COLO668 (cell line): ENCODE measurements at regions not wholly inside any gene's neighbourhood (a gene's known extent, or its start where the extent isn't known, plus 50 kb on each side); places are given as distances from the start of the nearest gene placed in this dataset.
"Not testable (repeated sequence)": the region's sequence is repeated elsewhere in the genome, so short reads cannot be mapped to it uniquely, and the experiment has no call there.

Experiments
- DNase-seq: peaks from one replicate; lab custom pipeline; 2025; ENCODE audit not compliant: unreplicated experiment; lab: John Stamatoyannopoulos, UW

DNA sequence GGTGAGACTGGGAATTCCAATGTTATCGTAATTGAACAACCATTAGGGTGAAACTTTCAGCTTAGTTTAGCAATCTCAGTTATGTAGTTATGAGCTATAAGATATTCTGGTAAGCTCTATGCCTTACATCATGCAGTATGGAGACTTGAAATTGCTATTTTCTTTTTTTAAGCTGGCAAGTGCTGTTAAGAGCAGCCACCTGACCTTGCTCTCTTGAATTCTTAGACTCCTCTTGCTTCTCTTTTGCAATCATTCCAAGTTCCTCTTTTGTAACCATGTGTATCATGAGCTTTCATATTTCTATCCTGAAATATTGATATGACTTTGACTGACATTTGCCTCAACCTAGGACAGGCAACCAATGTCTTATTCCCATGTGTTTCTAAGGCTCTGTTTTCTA lies 446.3 kb upstream of the SLC35B3 start:
- DNase-seq, result no peak

DNA sequence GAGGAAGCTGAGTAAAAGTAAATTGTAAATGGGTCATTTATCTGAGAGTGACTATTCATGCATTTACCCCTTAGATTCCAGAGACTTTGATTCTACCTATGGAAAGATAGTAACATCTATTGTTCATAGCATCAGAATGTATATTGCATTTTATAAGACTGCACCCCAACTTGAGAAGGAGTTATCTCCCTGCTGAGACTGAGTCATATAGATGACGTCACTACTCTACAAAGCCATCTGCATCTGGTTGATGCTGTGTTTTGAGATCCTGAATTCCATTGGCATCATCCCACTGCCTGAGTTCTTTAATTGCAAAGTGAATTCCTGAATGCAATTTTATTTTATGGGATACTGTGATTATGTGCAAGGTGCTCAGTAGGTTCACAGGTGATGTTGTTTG lies 444.0 kb upstream of the SLC35B3 start:
- no peak for DNase-seq

DNA sequence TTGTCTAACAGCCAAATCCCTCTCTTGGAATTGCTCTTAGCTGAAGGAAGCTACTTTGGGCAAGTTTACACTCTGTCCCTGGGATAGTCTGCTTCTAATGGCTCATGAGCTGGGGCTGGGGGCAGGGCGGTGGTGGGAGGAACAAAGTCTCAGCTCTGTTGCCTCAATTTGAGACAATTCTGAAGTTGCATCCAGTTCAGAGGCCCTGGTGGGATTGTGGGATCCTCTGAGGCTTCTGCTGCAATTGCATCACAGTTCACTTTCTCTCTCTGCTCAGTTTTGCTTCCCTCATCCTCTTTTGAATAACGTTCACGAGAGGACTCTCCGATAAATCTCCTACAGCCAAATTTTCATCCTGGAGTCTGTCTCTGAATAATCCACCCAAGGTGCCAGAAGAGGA lies 440.6 kb upstream of the SLC35B3 start:
- DNase-seq, result no peak

DNA sequence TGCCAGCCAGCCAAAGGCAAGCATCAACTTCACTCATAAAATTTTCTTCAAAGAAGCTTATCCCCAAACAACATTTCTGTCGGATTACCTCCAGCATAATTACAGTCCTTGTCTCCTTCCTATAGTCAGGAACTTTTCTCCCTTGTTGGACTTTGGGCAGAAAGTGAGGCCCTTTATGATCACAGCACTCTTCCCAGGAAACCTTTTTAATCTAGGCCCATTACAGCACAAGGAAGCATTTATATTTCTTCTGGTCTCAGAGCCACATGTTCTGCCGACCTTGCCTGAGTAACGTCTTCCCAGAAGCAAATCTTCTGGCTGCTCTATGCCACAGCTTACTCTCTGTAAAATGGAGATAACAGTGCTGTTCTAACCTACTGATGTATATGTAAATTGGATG lies 437.2 kb upstream of the SLC35B3 start:
- DNase-seq, result no peak

DNA sequence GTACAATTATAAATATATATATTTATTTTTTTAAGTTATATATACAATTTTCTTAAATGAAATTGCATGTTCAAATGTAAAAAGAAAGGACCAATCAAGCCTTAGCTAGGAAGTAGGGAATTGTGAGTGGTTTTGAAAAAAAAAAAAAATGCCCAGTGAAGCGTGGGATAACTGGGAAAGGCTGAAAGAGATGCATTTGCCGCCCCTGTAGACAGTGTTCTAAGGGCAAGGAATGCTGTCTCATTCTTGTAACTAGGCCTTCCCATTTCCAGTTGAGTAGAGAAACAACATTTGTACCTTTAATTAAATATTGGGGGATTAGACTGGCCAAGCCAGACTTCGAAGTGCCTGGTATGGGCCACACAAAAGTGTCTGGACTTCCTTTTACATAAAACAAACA lies 430.1 kb upstream of the SLC35B3 start:
- no peak for DNase-seq

DNA sequence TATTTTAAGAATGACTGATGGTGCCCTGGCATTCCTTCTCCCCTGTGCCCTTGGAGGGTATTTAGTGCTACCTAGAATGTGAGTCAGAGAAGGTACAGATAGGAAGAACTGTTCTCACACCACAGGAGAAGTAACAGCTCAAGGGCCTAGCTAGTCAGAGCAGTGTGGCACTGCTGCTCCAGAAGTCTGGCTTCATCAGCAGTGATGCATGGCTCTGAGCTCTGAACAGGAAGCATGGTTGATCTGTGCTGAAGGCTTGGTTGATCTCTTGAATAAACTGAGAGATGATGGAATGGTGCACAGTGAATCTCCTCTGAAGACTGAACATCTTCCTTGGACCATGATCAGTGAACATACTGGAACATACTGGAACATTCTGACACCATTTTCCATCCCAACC lies 425.3 kb upstream of the SLC35B3 start:
- no peak for DNase-seq

DNA sequence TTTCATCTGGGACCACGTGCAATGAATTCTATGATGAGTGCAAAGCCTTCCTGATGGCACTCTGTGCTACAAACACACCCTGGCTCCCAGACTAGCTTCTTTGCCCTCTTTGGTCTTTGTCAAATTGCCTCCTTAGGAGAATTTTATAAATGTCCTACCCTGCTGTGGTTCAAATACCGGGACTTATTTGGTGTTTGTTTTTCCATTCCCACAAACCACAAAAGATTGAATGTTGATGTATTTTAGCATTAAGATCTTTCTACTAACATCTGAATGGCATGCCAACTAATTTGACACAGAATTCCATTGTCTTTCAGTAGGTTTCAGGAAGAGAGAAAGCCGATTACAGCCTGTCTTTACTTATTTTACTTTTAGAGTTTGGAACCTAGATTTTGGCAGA lies 424.2 kb upstream of the SLC35B3 start:
- no peak for DNase-seq

DNA sequence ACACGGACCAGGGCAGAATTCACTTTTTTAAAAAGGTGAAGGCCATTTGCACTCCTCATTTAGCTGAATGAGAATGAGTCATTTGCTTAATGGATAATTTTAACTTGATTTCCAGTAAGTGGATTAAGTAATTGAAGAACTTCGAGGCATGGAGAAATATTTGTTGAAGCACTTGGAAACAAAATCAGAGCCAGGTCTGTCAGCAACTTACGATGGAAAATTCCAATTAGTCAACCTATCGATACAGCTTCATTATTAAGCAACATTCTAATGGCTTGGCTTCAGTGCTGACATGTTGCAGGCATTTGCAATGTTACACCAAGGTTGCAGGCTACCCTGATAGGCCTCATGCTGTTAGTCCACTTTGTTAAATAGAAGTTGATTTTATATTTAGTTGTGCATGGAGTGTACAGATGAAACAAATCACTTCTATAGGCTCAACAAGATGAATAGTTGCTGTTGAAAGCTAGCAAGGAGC lies 423.5 kb upstream of the SLC35B3 start:
- no peak for DNase-seq

DNA sequence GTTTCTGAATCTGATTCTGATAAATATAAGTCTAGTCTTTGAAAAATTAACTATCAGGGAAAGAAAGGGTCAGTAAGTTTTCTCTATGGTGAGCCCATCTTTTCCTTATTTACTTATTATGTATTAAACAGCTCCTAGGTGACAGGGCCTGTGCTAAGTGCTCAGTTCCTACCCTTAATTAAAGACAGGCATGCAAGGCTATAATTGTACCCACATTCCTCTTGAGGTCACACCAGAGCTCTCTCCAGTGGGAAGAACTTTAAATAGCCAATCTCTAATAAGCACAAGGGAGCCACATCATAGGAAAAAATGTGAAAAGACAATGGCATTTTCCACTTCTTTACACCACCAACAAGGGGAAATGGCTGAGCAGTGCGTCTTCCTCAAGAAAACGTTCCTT lies 421.8 kb upstream of the SLC35B3 start:
- no peak for DNase-seq

DNA sequence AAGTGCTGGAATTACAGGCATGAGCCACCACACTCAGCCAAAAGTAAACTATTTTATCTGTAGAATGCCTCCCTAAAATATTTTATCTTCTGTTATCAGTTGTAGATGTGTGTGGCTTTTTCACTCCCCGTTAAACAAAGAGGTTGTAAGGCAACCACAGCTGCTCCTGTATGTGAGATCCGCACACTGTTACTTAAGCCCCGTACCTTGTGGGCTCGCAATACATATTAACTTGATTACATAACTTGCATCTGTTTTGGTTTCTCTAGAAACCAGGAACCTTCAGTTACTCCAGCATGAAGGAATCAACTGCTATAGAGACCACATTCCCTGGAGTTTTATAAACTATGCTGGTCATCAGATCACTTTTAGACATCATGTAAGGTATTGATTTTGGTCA lies 420.1 kb upstream of the SLC35B3 start:
- no peak for DNase-seq

DNA sequence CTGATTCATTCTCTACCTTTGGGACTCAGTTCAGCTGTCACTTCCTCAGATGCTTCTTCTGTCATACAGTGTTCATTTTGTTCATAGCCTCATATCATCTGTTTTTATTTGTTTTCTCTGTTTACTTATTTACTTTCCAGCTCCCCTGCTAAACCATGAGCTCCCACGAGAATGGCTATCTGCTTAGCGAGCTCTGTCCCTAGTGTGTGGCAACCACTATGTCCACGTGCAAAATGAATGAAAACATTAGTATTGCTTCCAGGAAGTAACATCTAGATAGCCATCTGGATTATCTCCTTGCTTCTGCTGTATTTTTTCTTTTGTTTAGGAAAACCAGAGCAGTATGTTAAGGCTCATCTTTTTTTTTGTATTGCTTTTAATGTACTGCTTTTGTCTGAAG lies 417.0 kb upstream of the SLC35B3 start:
- DNase-seq, result no peak

DNA sequence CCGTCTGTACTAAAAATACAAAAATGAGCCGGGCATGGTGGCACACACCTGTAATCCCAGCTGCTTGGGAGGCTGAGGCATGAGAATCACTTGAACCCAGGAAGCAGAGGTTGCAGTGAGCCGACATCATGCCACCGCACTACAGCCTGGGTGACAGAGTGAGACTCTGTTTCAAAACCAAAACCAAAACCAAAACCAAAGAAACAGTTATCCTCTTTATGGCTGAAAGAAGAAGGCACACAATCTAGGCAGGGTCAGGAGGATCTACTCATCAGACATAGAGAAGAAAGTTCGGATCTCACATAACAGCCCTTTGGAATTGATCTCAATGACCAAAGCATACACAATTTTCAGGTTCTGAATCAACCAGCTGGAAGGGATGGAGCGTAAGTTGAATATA lies 411.3 kb upstream of the SLC35B3 start:
- not testable (repeated sequence) for DNase-seq

DNA sequence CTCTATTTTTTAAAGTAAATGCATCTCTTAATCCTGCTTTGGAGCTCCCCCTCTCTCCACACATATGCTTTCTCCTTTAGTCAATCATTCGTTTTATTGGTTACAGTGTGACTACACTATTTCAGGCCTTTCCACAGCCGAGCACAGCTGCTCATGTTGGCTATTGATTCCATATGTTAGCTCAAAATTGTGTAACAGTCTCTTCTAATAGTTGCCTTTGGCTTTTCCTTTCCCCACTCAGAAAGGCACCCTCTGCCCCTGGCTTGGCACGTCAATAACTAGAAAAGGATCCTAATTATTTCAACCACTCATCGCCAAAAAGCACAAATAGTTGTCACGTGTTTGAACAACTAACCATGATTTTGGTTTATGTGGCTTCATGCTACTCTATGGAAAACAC lies 410.3 kb upstream of the SLC35B3 start:
- DNase-seq, result no peak

DNA sequence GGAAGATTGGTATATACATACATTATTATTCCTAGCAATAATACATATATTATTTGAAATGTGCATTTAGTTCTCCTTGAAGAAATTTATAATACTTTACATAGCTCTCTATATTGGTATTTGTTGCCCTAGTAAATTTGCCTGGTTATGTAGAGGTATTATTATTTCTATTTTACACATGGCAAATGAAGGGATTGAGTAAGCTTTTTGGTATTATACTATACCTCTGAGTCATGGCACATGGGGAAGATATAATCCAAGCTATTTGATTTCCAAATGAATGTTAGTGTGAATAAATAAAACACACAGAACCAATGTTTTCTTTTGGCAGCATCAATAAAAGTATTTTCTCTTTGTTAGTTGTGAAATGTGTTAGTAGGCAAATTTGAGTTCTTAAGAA lies 409.6 kb upstream of the SLC35B3 start:
- no peak for DNase-seq

DNA sequence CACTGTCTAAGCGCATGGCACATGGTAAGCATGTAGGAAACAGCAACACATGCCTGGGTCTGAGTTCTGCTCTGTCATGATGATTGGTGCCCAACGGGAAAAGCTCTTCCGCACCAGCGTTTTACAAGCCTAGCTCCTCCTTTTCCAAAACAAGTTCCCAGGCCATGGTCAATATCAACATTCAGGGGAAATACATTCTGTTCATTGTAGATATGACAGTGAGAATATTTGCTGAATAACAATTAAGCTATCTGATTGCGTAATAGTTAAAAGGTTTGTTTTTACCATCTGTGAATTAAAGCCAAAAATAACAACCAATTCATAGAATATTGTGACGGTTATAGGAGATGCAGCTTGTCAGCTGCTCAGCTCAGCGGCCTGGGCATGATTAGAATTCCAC lies 404.3 kb upstream of the SLC35B3 start:
- no peak for DNase-seq

DNA sequence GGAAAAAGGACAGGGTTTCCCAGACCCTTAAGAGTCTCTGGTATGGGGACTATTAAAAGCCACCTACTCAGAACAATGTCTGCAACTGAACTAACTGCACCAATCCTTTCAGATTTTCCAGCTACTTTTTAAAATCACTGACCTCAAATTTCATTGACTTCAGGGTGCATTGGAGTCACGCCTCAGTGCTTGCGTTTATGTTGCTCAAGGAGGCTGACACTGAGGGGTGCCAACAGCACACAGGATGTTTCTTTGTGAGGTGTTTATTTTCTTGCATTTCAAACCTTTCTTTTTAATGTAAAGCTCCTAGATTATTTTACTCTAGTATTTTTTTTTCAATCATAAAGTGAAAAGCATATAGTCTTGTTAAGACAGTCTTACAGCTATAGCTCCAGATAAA lies 402.0 kb upstream of the SLC35B3 start:
- DNase-seq, result no peak

DNA sequence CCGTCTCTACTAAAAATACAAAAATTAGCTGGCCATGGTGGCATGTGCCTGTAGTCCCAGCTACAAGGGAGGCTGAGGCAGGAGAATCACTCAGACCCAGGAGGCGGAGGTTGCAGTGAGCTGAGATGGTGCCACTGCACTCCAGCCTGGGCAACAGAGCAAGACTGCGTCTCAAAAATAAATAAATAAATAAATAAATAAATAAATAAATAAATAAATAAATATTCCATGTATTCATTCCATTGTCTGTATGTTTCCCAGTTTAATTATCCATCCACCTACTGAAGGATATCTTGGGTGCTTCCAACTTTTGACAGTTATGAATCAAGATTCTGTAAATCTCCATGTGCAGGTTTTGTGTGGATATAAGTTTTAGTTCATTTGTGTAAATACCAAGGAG lies 397.4 kb upstream of the SLC35B3 start:
- not testable (repeated sequence) for DNase-seq

DNA sequence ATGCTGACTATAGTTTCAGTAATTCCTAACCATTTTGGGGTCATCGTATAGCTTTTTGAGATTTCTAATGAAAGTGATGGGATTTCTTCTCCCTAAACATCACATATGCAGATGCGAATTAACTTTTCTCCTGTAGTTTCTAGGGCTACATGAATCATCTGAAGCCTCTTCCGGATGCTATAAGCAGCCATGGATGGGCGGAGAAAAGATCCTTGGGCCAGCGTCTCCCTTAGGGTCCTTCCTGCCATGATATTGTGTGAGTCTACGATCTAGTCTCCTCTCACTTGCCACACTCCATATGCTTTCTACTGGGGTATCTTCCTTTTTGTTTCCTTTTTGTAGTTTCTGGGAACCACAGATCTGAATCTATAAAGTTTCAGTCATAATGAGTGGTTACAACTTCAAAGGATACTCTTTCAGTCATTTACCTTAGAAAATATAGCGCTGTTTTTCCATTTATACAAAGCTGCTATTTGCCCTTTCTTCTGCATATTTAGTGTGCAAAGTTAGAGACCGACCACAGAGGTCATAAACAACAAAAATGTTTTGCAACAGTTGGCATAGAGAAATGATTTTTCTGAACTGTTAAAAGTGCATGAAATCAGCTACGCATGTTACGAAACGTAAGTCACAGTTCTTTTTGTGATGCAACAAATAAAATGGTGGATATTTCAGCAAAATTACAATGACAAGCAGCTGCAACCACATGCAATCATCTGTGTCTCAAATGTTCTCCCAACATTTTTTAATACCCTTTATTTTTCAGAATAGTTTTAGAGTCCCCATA lies 396.2 kb upstream of the SLC35B3 start:
- no peak for DNase-seq

DNA sequence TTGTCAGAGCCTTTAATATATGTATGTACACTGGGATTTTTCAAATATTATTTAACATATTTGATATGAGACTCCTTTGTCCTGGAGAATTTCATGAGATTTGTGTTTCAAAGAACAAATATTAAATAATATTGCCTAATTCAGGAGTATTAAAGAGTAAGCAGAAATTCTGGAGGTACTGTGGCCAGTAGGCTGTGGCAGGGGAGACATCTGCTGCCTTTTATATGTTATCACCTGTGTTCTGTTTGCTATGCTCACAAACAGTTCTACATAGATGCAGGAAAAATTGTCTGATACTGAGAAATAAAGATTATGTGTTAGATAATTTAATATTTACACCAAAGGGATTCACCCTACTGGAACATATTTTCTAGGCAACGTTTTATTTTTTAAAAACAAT lies 395.4 kb upstream of the SLC35B3 start:
- no peak for DNase-seq

DNA sequence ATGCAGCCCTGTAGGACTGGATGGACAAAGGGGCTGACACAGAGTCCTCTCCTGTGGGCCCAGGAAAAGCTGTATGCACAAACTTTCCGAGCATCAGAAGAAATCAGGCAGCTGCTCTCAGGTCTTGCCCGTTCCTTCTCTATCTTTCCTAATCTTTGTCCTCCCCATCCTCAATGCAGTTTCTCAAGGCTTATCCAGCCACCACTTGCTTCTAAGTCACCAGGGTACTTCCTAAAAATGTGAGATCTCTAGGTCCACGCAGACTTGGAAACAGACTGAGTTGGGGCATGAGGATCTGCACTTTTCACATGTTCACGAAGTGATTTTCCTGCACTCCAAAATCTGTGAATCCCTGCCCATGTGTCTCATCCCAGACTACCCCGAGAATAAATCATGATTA lies 394.5 kb upstream of the SLC35B3 start:
- no peak for DNase-seq

DNA sequence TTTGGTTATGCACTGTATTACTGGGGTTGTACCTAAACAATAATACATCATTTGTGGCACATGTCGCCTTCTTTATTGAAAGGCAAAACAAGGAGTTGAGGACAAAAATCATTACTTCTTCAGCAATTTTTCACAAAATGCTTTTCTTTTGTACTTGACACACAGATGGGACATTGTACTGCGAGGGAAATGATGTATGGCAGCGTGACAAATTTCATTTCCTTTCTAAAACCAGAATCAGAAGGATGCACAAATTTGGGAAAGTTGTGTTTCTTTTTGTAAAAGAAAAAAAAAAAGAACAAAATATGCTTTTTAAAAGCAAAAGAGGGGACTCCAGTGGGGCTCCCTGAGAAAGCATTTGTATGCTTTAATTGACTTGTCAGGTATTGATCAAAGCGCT lies 394.0 kb upstream of the SLC35B3 start:
- DNase-seq, result no peak

DNA sequence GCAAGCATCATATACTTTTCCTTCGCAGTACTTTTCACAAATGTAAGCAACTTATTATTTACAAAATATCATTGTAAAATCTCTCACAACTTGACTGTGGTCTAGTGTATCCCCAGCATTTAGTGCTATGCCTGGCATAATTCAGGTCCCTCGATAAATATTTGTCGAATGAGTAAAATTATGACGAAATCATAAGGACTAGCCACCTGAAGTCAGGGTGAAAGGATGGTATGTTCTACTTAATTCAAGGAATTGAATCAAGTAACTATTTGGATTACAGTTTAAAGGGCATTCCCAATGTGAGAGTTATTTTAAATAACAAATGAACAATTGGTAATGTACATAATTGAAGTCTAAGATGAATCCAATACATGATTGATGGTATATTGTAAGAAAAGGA lies 393.0 kb upstream of the SLC35B3 start:
- DNase-seq, result no peak

DNA sequence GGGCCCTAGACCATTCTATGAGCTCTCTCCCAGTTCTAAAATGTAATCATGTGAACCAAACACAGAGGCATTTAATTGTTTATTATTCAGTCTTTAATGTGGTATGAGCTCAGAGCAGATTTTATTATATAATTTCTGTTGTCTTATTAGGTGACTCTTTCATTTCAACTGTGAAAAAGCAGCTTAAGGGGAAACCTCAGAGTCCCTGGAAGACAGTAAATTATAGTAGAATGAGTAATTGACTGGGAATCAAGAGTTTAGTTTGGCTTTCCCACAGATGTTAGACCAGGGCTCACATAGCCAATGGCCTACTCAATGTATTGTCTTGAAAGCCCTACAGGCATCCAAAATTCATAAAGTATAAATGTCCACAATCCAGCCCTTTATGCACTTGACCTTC lies 390.4 kb upstream of the SLC35B3 start:
- no peak for DNase-seq
